ENCODE measurements at regions not wholly inside any gene's neighbourhood (a gene's known extent, or its start where the extent isn't known, plus 50 kb on each side); places are given as distances from the start of the nearest gene placed in this dataset.

GRCh38 chr9:110143485-110143884 lies 64.5 kb downstream of the C9orf152 start:
- DNase-seq (ENCODE audit: extremely low read depth, low read depth), result no peak
- no peak for TF ChIP-seq CTCF (IDR thresholded peaks at IDR 0.05; ENCODE audit: low read depth, low read length, missing control alignments)
- no peak overlapping the region for H3K4me3 ChIP-seq (replicated peaks; ENCODE audit: low read depth, low read length)

- no peak for TF ChIP-seq CTCF (IDR thresholded peaks at IDR 0.05; ENCODE audit: low read depth, low read length, missing control alignments)
- DNase-seq (ENCODE audit: extremely low read depth, low read depth), result no peak
- no peak overlapping the region for H3K4me3 ChIP-seq (replicated peaks; ENCODE audit: low read depth, low read length)
Measured at GRCh38 chr9:110143950-110144545, 63.9 kb downstream of the C9orf152 start.

- TF ChIP-seq CTCF (IDR thresholded peaks at IDR 0.05; ENCODE audit: low read depth, low read length, missing control alignments), result no peak
- DNase-seq (ENCODE audit: extremely low read depth, low read depth), result no peak
- H3K4me3 ChIP-seq (replicated peaks; ENCODE audit: low read depth, low read length), result no peak overlapping the region
Measured at GRCh38 chr9:110146373-110146772, 61.6 kb downstream of the C9orf152 start.

GRCh38 chr9:110148384-110148783 lies 59.6 kb downstream of the C9orf152 start:
- TF ChIP-seq CTCF (IDR thresholded peaks at IDR 0.05; ENCODE audit: low read depth, low read length, missing control alignments), result no peak
- no peak for DNase-seq (ENCODE audit: extremely low read depth, low read depth)
- H3K4me3 ChIP-seq (replicated peaks; ENCODE audit: low read depth, low read length), result no peak overlapping the region

GRCh38 chr9:110148891-110149290 lies 59.1 kb downstream of the C9orf152 start:
- TF ChIP-seq CTCF (IDR thresholded peaks at IDR 0.05; ENCODE audit: low read depth, low read length, missing control alignments), result no peak
- no peak overlapping the region for H3K4me3 ChIP-seq (replicated peaks; ENCODE audit: low read depth, low read length)
- no peak for DNase-seq (ENCODE audit: extremely low read depth, low read depth)

Data from HFF-Myc (cell line).